Prostate gland (tissue), 2 donors: ENCODE measurements at regions not wholly inside any gene's neighbourhood (a gene's known extent, or its start where the extent isn't known, plus 50 kb on each side); places are given as distances from the start of the nearest gene placed in this dataset.

Experiments
- CTCF ChIP-seq, 4 experiments: fragments of 200-600 bp in 2 of 4; fragments of 450-650 bp in 2 of 4; sonication (generic) in 2 of 4; IDR thresholded peaks; 1 replicate in 3 of 4; 2 replicates in 1 of 4; pipeline ENCODE4 v1.5.1; 2016 to 2019; ENCODE audit warnings: antibody characterized with exemption in 4 of 4, mild to moderate bottlenecking in 2 of 4, moderate library complexity in 2 of 4
- POLR2AphosphoS5 ChIP-seq: sonication (generic); formaldehyde crosslinking; IDR thresholded peaks from one replicate; pipeline ENCODE4 v1.6.1; 2017; ENCODE audit warnings: antibody characterized with exemption

GRCh38 chr9:74083681-74084433 lies 413.3 kb upstream of the RORB start:
- TF ChIP-seq CTCF (IDR thresholded peaks at IDR 0.05) (no peak), POLR2AphosphoS5 (no peak)
